Endothelial cell of umbilical vein (primary cell): ENCODE measurements at regions not wholly inside any gene's neighbourhood (a gene's known extent, or its start where the extent isn't known, plus 50 kb on each side); places are given as distances from the start of the nearest gene placed in this dataset.

ENCODE experiments used
- BruUV-seq: library from RNA; stranded (reverse); fragments of 400-500 nt; replicated peaks from 2 replicates; lab custom pipeline; 2021; lab: Mats Ljungman, UMichigan
- CTCF ChIA-PET: fragments of 300-600, 350-600 bp; sonication (Branson Sonifier 250); formaldehyde crosslinking; loops from one replicate; lab custom pipeline; 2021; ENCODE audit warnings: antibody characterized with exemption, inconsistent platforms; lab: Charles Lee
- POLR2A ChIA-PET: fragments of 300-600, 350-600 bp; sonication (Branson Sonifier 250); formaldehyde crosslinking; loops from one replicate; lab custom pipeline; 2021; ENCODE audit warnings: antibody characterized with exemption, inconsistent platforms; lab: Charles Lee
- DNase-seq: peaks from one replicate; pipeline ENCODE4 v3.0.0-alpha.2; 2011; ENCODE audit warnings: low read depth, low spot score
- FAIRE-seq: peaks from 2 replicates; lab custom pipeline; 2011; peaks lifted over from hg19 to GRCh38; lab: Jason Lieb, UNC
- H2AFZ ChIP-seq: 2 replicates; pipeline ENCODE4 v1.6.0; 2012; ENCODE audit warnings: low read depth, low read length, control low read depth, inconsistent platforms
- H3K27ac ChIP-seq: 2 replicates; pipeline ENCODE4 v1.5.1; 2011; ENCODE audit warnings: low read depth, mild to moderate bottlenecking, control low read depth, low read length, moderate library complexity; ENCODE audit not compliant: insufficient read depth
- H3K27me3 ChIP-seq, 2 experiments: 2 replicates each; pipeline versions ENCODE4 v1.6.0 to v1.6.1; 2011; ENCODE audit warnings: low read length in 2 of 2, mixed read lengths in 1 of 2; ENCODE audit not compliant: control insufficient read depth in 2 of 2, insufficient read depth in 2 of 2
- H3K36me3 ChIP-seq, 2 experiments: 2 replicates in 1 of 2; 3 replicates in 1 of 2; pipeline ENCODE4 v1.5.1; 2011; ENCODE audit warnings: low read length in 2 of 2, mild to moderate bottlenecking in 1 of 2, moderate library complexity in 1 of 2; ENCODE audit not compliant: control insufficient read depth in 2 of 2, insufficient read depth in 2 of 2; ENCODE audit errors: extremely low read depth in 1 of 2
- H3K4me1 ChIP-seq: 3 replicates; pipeline ENCODE4 v1.5.1; 2011; ENCODE audit warnings: mild to moderate bottlenecking, low read length; ENCODE audit not compliant: control insufficient read depth, insufficient read depth; ENCODE audit errors: extremely low read depth
- H3K4me2 ChIP-seq: 2 replicates; pipeline ENCODE4 v1.6.1; 2011; ENCODE audit warnings: low read length, control low read depth, mixed read lengths; ENCODE audit not compliant: insufficient read depth
- H3K4me3 ChIP-seq, 3 experiments: fragments of 200-600 bp in 1 of 3; sonication (generic), shearing (Covaris generic) in 1 of 3; replicated peaks in 1 of 3; 2 replicates each; pipeline ENCODE4 v1.5.1; 2011 to 2016; ENCODE audit warnings: control low read depth in 3 of 3, low read length in 3 of 3, mild to moderate bottlenecking in 2 of 3, inconsistent platforms in 1 of 3, low read depth in 1 of 3, moderate library complexity in 1 of 3; ENCODE audit not compliant: insufficient read depth in 1 of 3
- H3K79me2 ChIP-seq: 2 replicates; pipeline ENCODE4 v1.6.0; 2012; ENCODE audit warnings: low read length, inconsistent platforms; ENCODE audit not compliant: control insufficient read depth, insufficient read depth
- H3K9ac ChIP-seq: replicated peaks from 2 replicates; pipeline ENCODE3; 2011; ENCODE audit warnings: low read length, control low read depth; ENCODE audit not compliant: insufficient read depth; ENCODE audit errors: extremely low read depth
- H3K9me1 ChIP-seq: replicated peaks from 3 replicates; pipeline ENCODE4 v1.6.0; 2011; ENCODE audit warnings: mild to moderate bottlenecking, low read length; ENCODE audit not compliant: control insufficient read depth, insufficient read depth; ENCODE audit errors: extremely low read depth
- H3K9me3 ChIP-seq: replicated peaks from 2 replicates; pipeline ENCODE4 v1.5.1; 2012; ENCODE audit warnings: low read length, inconsistent platforms; ENCODE audit not compliant: control insufficient read depth, insufficient read depth
- H4K20me1 ChIP-seq: replicated peaks from 2 replicates; pipeline ENCODE3; 2011; ENCODE audit warnings: mild to moderate bottlenecking, low read length; ENCODE audit not compliant: control insufficient read depth, insufficient read depth; ENCODE audit errors: extremely low read depth
- EZH2 ChIP-seq: IDR thresholded peaks from 2 replicates; pipeline ENCODE4 v1.6.1; 2012; ENCODE audit warnings: borderline replicate concordance, low read depth, mild to moderate bottlenecking, moderate library complexity, low read length, inconsistent platforms; ENCODE audit not compliant: severe bottlenecking
- FOS ChIP-seq: IDR thresholded peaks from 2 replicates; pipeline ENCODE4 v1.6.1; 2011; ENCODE audit warnings: mild to moderate bottlenecking, low read length, moderate library complexity, borderline replicate concordance; ENCODE audit not compliant: insufficient read depth
- GATA2 ChIP-seq: IDR thresholded peaks from 2 replicates; pipeline ENCODE4 v1.7.0; 2011; ENCODE audit warnings: low read depth, mild to moderate bottlenecking, moderate library complexity, mixed read lengths, low read length; ENCODE audit not compliant: insufficient read length, insufficient read depth
- JUN ChIP-seq: IDR thresholded peaks from 2 replicates; pipeline ENCODE4 v1.6.1; 2011; ENCODE audit warnings: borderline replicate concordance, low read depth; ENCODE audit not compliant: insufficient read length, insufficient read depth
- MAX ChIP-seq: IDR thresholded peaks from 2 replicates; pipeline ENCODE4 v1.6.1; 2011; ENCODE audit not compliant: insufficient read depth, insufficient read length
- MYC ChIP-seq: IDR thresholded peaks from one replicate; pipeline ENCODE4 v1.6.1; 2011; ENCODE audit warnings: mild to moderate bottlenecking, low read depth, low read length
- POLR2A ChIP-seq: IDR thresholded peaks from 2 replicates; pipeline ENCODE4 v1.6.1; 2012; ENCODE audit warnings: low read depth, mild to moderate bottlenecking, control low read depth, low read length
- dilution Hi-C: fragments of 300-500 bp; cut with MboI; formaldehyde crosslinking; loops from one replicate; pipeline ENCODE4 v1.15.0; 2019; ENCODE audit warnings: low sequenced_read_pairs; ENCODE audit not compliant: extremely low pct_ligation_motif_present
- intact Hi-C: fragments of 100-400 bp; cut with micrococcal nuclease; formaldehyde crosslinking; loops from one replicate; pipeline ENCODE4 v1.10.0; 2022
- TF ChIP-seq, protein P1 (sequence below), 2 donors: IDR thresholded peaks; 1 replicate in 1 of 2; 2 replicates in 1 of 2; pipeline ENCODE4 v1.5.1; 2011; ENCODE audit warnings: low read length in 2 of 2, mild to moderate bottlenecking in 2 of 2, moderate library complexity in 2 of 2, control low read depth in 1 of 2, inconsistent platforms in 1 of 2, low read depth in 1 of 2; ENCODE audit not compliant: insufficient read depth in 1 of 2; ENCODE audit errors: extremely low read depth in 1 of 2

GRCh38 chr2:180101846-180102245 lies 94.7 kb upstream of the CWC22 start:
- no peak overlapping the region for H3K27ac ChIP-seq
- no peak overlapping the region for H3K9ac ChIP-seq
- no peak overlapping the region for H3K4me3 ChIP-seq
- no peaks in the 10 kb centered on the region for H3K9me3 ChIP-seq
- no peaks in the 10 kb centered on the region for H3K79me2 ChIP-seq
- dilution Hi-C loops (no loop called here), intact Hi-C loops (no loop called here)
- no peak for DNase-seq
- BruUV-seq, result no TSS peak
- H2AFZ ChIP-seq, result no peak overlapping the region
- no peaks in the 10 kb centered on the region for H4K20me1 ChIP-seq
- no peaks in the 10 kb centered on the region for H3K36me3 ChIP-seq
- TF ChIP-seq, protein P1, sequence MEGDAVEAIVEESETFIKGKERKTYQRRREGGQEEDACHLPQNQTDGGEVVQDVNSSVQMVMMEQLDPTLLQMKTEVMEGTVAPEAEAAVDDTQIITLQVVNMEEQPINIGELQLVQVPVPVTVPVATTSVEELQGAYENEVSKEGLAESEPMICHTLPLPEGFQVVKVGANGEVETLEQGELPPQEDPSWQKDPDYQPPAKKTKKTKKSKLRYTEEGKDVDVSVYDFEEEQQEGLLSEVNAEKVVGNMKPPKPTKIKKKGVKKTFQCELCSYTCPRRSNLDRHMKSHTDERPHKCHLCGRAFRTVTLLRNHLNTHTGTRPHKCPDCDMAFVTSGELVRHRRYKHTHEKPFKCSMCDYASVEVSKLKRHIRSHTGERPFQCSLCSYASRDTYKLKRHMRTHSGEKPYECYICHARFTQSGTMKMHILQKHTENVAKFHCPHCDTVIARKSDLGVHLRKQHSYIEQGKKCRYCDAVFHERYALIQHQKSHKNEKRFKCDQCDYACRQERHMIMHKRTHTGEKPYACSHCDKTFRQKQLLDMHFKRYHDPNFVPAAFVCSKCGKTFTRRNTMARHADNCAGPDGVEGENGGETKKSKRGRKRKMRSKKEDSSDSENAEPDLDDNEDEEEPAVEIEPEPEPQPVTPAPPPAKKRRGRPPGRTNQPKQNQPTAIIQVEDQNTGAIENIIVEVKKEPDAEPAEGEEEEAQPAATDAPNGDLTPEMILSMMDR (IDR thresholded peaks at IDR 0.05; ENCODE audit: extremely low read depth in 1 of 2, insufficient read depth in 1 of 2, low read depth in 1 of 2, low read length in 2 of 2), result no peak
- TF ChIP-seq JUN (no peak), MAX (no peak)
- no peak overlapping the region for H3K4me2 ChIP-seq
- ChIA-PET CTCF (interaction anchor here (1.3 kb wide), 1 partner anchor 22 kb away, joined by 3 read pairs; no protein-coding TSS in a partner anchor), POLR2A (no interaction called here)
- no peaks in the 10 kb centered on the region for H3K4me1 ChIP-seq
- H3K9me1 ChIP-seq, result no peaks in the 10 kb centered on the region
- no peak for FAIRE-seq
- H3K27me3 ChIP-seq, result no peaks in the 10 kb centered on the region

DNA sequence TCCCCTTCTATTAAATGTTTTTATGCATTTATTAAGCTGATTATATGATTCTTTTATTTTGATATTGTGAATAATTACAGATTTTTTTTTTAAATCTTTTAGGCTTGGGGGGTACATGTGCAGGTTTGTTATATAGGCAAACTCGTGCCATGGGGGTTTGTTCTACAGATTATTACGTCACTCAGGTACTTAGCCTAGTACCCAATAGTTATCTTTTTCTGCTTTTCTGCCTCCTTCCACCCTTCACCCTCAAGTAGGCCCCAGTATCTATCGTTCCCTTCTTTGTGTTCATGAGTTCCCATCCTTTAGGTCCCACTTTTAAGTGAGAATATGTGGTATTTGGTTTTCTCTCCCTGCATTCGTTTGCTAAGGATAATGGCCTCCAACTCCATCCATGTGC lies 92.2 kb upstream of the CWC22 start:
- no peak for FAIRE-seq
- Histone ChIP-seq H3K9ac (no peak overlapping the region), H4K20me1 (no peaks in the 10 kb centered on the region), H3K4me3 (no peak overlapping the region), H3K9me3 (no peaks in the 10 kb centered on the region), H3K27ac (no peak overlapping the region), H3K4me2 (no peak overlapping the region), H3K79me2 (no peaks in the 10 kb centered on the region), H3K4me1 (no peaks in the 10 kb centered on the region), H3K9me1 (no peaks in the 10 kb centered on the region), H3K36me3 (no peaks in the 10 kb centered on the region), H3K27me3 (no peaks in the 10 kb centered on the region), H2AFZ (no peak overlapping the region)
- CTCF ChIA-PET, result no interaction called here
- dilution Hi-C loops, result no loop called here
- intact Hi-C loops, result no loop called here
- POLR2A ChIA-PET, result no interaction called here
- TF ChIP-seq POLR2A (no peak), MAX (no peak), EZH2 (no peak), JUN (no peak), GATA2 (no peak), FOS (no peak), MYC (no peak)
- TF ChIP-seq, protein P1 (IDR thresholded peaks at IDR 0.05; ENCODE audit: extremely low read depth in 1 of 2, insufficient read depth in 1 of 2, low read depth in 1 of 2, low read length in 2 of 2), result no peak
- no TSS peak for BruUV-seq
- no peak for DNase-seq
